HepG2 (cell line): ENCODE measurements at regions not wholly inside any gene's neighbourhood (a gene's known extent, or its start where the extent isn't known, plus 50 kb on each side); places are given as distances from the start of the nearest gene placed in this dataset.

ENCODE experiments used
- ARID5B ChIP-seq: IDR thresholded peaks from 2 replicates; pipeline ENCODE4 v1.4.0; 2020; ENCODE audit warnings: mild to moderate bottlenecking, missing genetic modification reagents
- BCL3 ChIP-seq: sonication (generic); formaldehyde crosslinking; IDR thresholded peaks from 2 replicates; pipeline ENCODE4 v1.5.1; 2020; ENCODE audit warnings: mild to moderate bottlenecking, missing genetic modification reagents, moderate library complexity
- BHLHE40 ChIP-seq: IDR thresholded peaks from 2 replicates; pipeline ENCODE4 v1.6.1; 2011; ENCODE audit warnings: low read length, improper control_type of control experiment
- DNMT1 ChIP-seq: sonication (generic); formaldehyde crosslinking; IDR thresholded peaks from 2 replicates; pipeline ENCODE4 v1.5.1; 2020; ENCODE audit warnings: mild to moderate bottlenecking, missing genetic modification reagents
- FOSL1 ChIP-seq: sonication (generic); formaldehyde crosslinking; IDR thresholded peaks from 2 replicates; pipeline ENCODE4 v1.9.0; 2021; ENCODE audit warnings: missing genetic modification reagents, borderline replicate concordance
- FOXO1 ChIP-seq: sonication (generic); formaldehyde crosslinking; IDR thresholded peaks from 2 replicates; pipeline ENCODE4 v1.4.0; 2020; ENCODE audit warnings: missing genetic modification reagents
- NONO ChIP-seq, 2 experiments: fragments of 450-650 bp in 1 of 2; sonication (generic) in 1 of 2; formaldehyde crosslinking in 1 of 2; IDR thresholded peaks in 1 of 2; conservative IDR thresholded peaks in 1 of 2; 2 replicates each; pipeline versions ENCODE4 v1.6.1 to v1.8.0; 2017 to 2022; ENCODE audit warnings: mild to moderate bottlenecking in 1 of 2, missing genetic modification reagents in 1 of 2, moderate library complexity in 1 of 2
- PAX8 ChIP-seq: sonication (generic); formaldehyde crosslinking; IDR thresholded peaks from 2 replicates; pipeline ENCODE4 v1.8.0; 2022; ENCODE audit warnings: mild to moderate bottlenecking, missing genetic modification reagents, borderline replicate concordance
- RNF219 ChIP-seq: sonication (generic); formaldehyde crosslinking; IDR thresholded peaks from 2 replicates; pipeline ENCODE4 v1.5.0; 2020; ENCODE audit warnings: mild to moderate bottlenecking, missing genetic modification reagents
- SALL1 ChIP-seq: sonication (generic); formaldehyde crosslinking; IDR thresholded peaks from 2 replicates; pipeline ENCODE4 v1.8.0; 2022; ENCODE audit warnings: mild to moderate bottlenecking, missing genetic modification reagents
- SIX1 ChIP-seq: sonication (generic); formaldehyde crosslinking; IDR thresholded peaks from 2 replicates; pipeline ENCODE4 v1.4.0; 2020; ENCODE audit warnings: missing genetic modification reagents, borderline replicate concordance
- SMAD3 ChIP-seq: sonication (generic); formaldehyde crosslinking; IDR thresholded peaks from 2 replicates; pipeline ENCODE4 v1.4.0; 2020; ENCODE audit warnings: missing genetic modification reagents
- SUZ12 ChIP-seq: fragments of 150-350 bp; IDR thresholded peaks from 2 replicates; pipeline ENCODE4 v1.6.1; 2014; ENCODE audit warnings: low read depth, low read length
- TCF7 ChIP-seq: sonication (generic); IDR thresholded peaks from 2 replicates; pipeline ENCODE4 v1.6.1; 2016; ENCODE audit warnings: antibody characterized with exemption, low read depth
- THRA ChIP-seq: sonication (generic); formaldehyde crosslinking; IDR thresholded peaks from 2 replicates; pipeline ENCODE4 v1.4.0; 2020; ENCODE audit warnings: missing genetic modification reagents, borderline replicate concordance
- ZFP91 ChIP-seq: sonication (generic); formaldehyde crosslinking; IDR thresholded peaks from 2 replicates; pipeline ENCODE4 v1.9.0; 2022; ENCODE audit warnings: missing genetic modification reagents, mild to moderate bottlenecking, borderline replicate concordance
- ZNF354B ChIP-seq: sonication (generic); formaldehyde crosslinking; IDR thresholded peaks from 2 replicates; pipeline ENCODE4 v1.8.0; 2022; ENCODE audit warnings: mild to moderate bottlenecking, missing genetic modification reagents
- ZNF644 ChIP-seq: IDR thresholded peaks from 2 replicates; pipeline ENCODE4 v1.6.1; 2016; ENCODE audit warnings: low read depth
- ZNF781 ChIP-seq: sonication (generic); formaldehyde crosslinking; IDR thresholded peaks from 2 replicates; pipeline ENCODE4 v1.5.1; 2020; ENCODE audit warnings: borderline replicate concordance, mild to moderate bottlenecking, missing genetic modification reagents; ENCODE audit errors: not compliant biosample characterization
- ZNF782 ChIP-seq: sonication (generic); formaldehyde crosslinking; IDR thresholded peaks from 2 replicates; pipeline ENCODE4 v1.4.0; 2020; ENCODE audit warnings: missing genetic modification reagents, mild to moderate bottlenecking, borderline replicate concordance
- ZSCAN9 ChIP-seq: IDR thresholded peaks from 2 replicates; pipeline ENCODE4 v1.6.1; 2016; ENCODE audit warnings: borderline replicate concordance

- TF ChIP-seq SALL1 (peak; percentile 28; the same call in 1 of the 2 replicates), THRA (CRISPR knock-in tag) (peak; percentile 80; the same call in 1 of the 2 replicates), SUZ12 (no peak), NONO (IDR thresholded peaks at IDR 0.05) (no peak), NONO (CRISPR knock-in tag; conservative IDR thresholded peaks at IDR 0.05) (no peak), ZNF354B (CRISPR knock-in tag) (no peak), BHLHE40 (peak; percentile 65), SMAD3 (CRISPR knock-in tag) (no peak), ZNF782 (CRISPR knock-in tag) (no peak), ARID5B (CRISPR knock-in tag) (peak; percentile 28; the same call in 1 of the 2 replicates), RNF219 (CRISPR knock-in tag) (no peak), TCF7 (peak; percentile 56), ZFP91 (CRISPR knock-in tag) (no peak), SIX1 (CRISPR knock-in tag) (no peak), BCL3 (no peak), ZNF644 (CRISPR knock-in tag) (peak; percentile 67; the same call in 1 of the 2 replicates), PAX8 (no peak), FOXO1 (CRISPR knock-in tag) (peak; percentile 31; the same call in 1 of the 2 replicates), DNMT1 (CRISPR knock-in tag) (no peak), FOSL1 (CRISPR knock-in tag) (no peak), ZSCAN9 (CRISPR knock-in tag) (no peak), ZNF781 (no peak)
Measured at GRCh38 chr4:14829795-14830194, 172.5 kb upstream of the CPEB2 start (continued).
